OCI-LY7 (cell line): ENCODE measurements at regions not wholly inside any gene's neighbourhood (a gene's known extent, or its start where the extent isn't known, plus 50 kb on each side); places are given as distances from the start of the nearest gene placed in this dataset.

Experiments
- CTCF ChIP-seq: fragments of 200-600 bp; sonication (generic); conservative IDR thresholded peaks from 2 replicates; pipeline ENCODE4 v1.5.1; 2014; ENCODE audit warnings: mild to moderate bottlenecking, antibody characterized with exemption, low read length, moderate library complexity, mixed read lengths
- EZH2phosphoT487 ChIP-seq: fragments of 200-600 bp; sonication (generic); IDR thresholded peaks from 2 replicates; pipeline ENCODE4 v1.6.1; 2018; ENCODE audit warnings: low read depth, borderline replicate concordance, mild to moderate bottlenecking, mixed run types, antibody characterized with exemption, low read length, moderate library complexity, mixed read lengths

GRCh38 chr5:60086583-60086982 lies 193.1 kb upstream of the PDE4D start:
- TF ChIP-seq CTCF (no peak), EZH2phosphoT487 (no peak)
